GM12878 (cell line): ENCODE measurements at regions not wholly inside any gene's neighbourhood (a gene's known extent, or its start where the extent isn't known, plus 50 kb on each side); places are given as distances from the start of the nearest gene placed in this dataset.

Source experiments
- ATAC-seq: fragments of 200-7000 bp; cut with Tn5 transposase; 3 replicates; pipeline ENCODE4 v1.9.1; 2020; ENCODE audit warnings: mild to moderate bottlenecking, moderate library complexity
- BruUV-seq: library from RNA; stranded (reverse); fragments of 400-500 nt; replicated peaks from 2 replicates; lab custom pipeline; 2021; lab: Mats Ljungman, UMichigan
- CTCF ChIA-PET: fragments of 300-600 bp; sonication (Branson Sonifier 250); formaldehyde crosslinking; extraction: SDS; loops from one replicate; lab custom pipeline; 2021; ENCODE audit warnings: inconsistent platforms; lab: Yijun Ruan, JAX
- POLR2A ChIA-PET: fragments of 350-600 bp; formaldehyde crosslinking; extraction: SDS; loops from one replicate; lab custom pipeline; 2021; ENCODE audit warnings: inconsistent platforms; lab: Charles Lee
- RAD21 ChIA-PET: fragments of 300-600 bp; sonication (Branson Sonifier 250); formaldehyde crosslinking; loops from one replicate; lab custom pipeline; 2023; ENCODE audit warnings: antibody characterized with exemption; ENCODE audit not compliant: unreplicated experiment; lab: Charles Lee
- SMC1A ChIA-PET: fragments of 300-600 bp; sonication (Branson Sonifier 250); formaldehyde crosslinking; loops from one replicate; lab custom pipeline; 2023; ENCODE audit not compliant: unreplicated experiment, uncharacterized antibody; lab: Charles Lee
- DNase-seq: peaks from one replicate; pipeline ENCODE4 v3.0.0-alpha.2; 2011; ENCODE audit warnings: low read depth, low spot score
- FAIRE-seq: peaks from 3 replicates; lab custom pipeline; 2011; peaks lifted over from hg19 to GRCh38; lab: Jason Lieb, UNC
- H2AFZ ChIP-seq: 2 replicates; pipeline ENCODE4 v1.6.0; 2011; ENCODE audit warnings: low read depth, low read length, control low read depth; ENCODE audit not compliant: control insufficient read depth
- H3K27ac ChIP-seq: 2 replicates; pipeline ENCODE4 v1.5.1; 2011; ENCODE audit warnings: control low read depth; ENCODE audit not compliant: control insufficient read depth, insufficient read depth
- H3K27me3 ChIP-seq, 2 experiments: replicated peaks in 1 of 2; 2 replicates each; pipeline versions ENCODE4 v1.6.0 to v1.6.1; 2011; ENCODE audit warnings: low read length in 1 of 2; ENCODE audit not compliant: control insufficient read depth in 2 of 2, insufficient read depth in 2 of 2
- H3K36me3 ChIP-seq, 2 experiments: 2 replicates each; pipeline ENCODE4 v1.5.1; 2011; ENCODE audit warnings: low read length in 1 of 2; ENCODE audit not compliant: control insufficient read depth in 2 of 2, insufficient read depth in 2 of 2
- H3K4me1 ChIP-seq: 2 replicates; pipeline ENCODE4 v1.6.1; 2011; ENCODE audit warnings: mild to moderate bottlenecking, low read length, moderate library complexity, mixed read lengths; ENCODE audit not compliant: control insufficient read depth, insufficient read depth
- H3K4me2 ChIP-seq: 2 replicates; pipeline ENCODE4 v1.6.0; 2011; ENCODE audit warnings: control low read depth; ENCODE audit not compliant: control insufficient read depth, insufficient read depth
- H3K4me3 ChIP-seq: fragments of 200-600 bp; sonication (generic); 2 replicates; pipeline ENCODE4 v1.5.1; 2016
- H3K79me2 ChIP-seq: 2 replicates; pipeline ENCODE4 v1.6.0; 2011; ENCODE audit warnings: low read length; ENCODE audit not compliant: control insufficient read depth, insufficient read depth
- H3K9ac ChIP-seq: 2 replicates; pipeline ENCODE4 v1.8.0; 2011; ENCODE audit warnings: low read length, control low read depth, mixed read lengths; ENCODE audit not compliant: control insufficient read depth, insufficient read depth
- H3K9me3 ChIP-seq: replicated peaks from 3 replicates; pipeline ENCODE4 v1.5.1; 2011; ENCODE audit warnings: mild to moderate bottlenecking, low read length; ENCODE audit not compliant: control insufficient read depth, insufficient read depth
- H4K20me1 ChIP-seq: 2 replicates; pipeline ENCODE4 v1.6.0; 2011; ENCODE audit not compliant: control insufficient read depth, insufficient read depth
- CHD2 ChIP-seq: IDR thresholded peaks from 2 replicates; pipeline ENCODE4 v1.6.1; 2011; ENCODE audit warnings: low read depth, low read length, improper control_type of control experiment, borderline replicate concordance
- DPF2 ChIP-seq: fragments of 450-650 bp; IDR thresholded peaks from 2 replicates; pipeline ENCODE4 v1.6.1; 2017; ENCODE audit warnings: mild to moderate bottlenecking
- E2F4 ChIP-seq: IDR thresholded peaks from 2 replicates; pipeline ENCODE4 v1.6.1; 2012; ENCODE audit warnings: low read depth, low read length, improper control_type of control experiment
- EZH2 ChIP-seq: IDR thresholded peaks from 2 replicates; pipeline ENCODE4 v1.6.1; 2012; ENCODE audit warnings: low read depth, mild to moderate bottlenecking, control low read depth, inconsistent platforms, low read length, borderline replicate concordance; ENCODE audit not compliant: control insufficient read depth
- FOS ChIP-seq: IDR thresholded peaks from 3 replicates; pipeline ENCODE4 v1.6.1; 2011; ENCODE audit warnings: borderline replicate concordance; ENCODE audit not compliant: insufficient read length; ENCODE audit errors: extremely low read depth
- FOXK2 ChIP-seq: fragments of 450-650 bp; IDR thresholded peaks from 2 replicates; pipeline ENCODE4 v1.6.1; 2017; ENCODE audit warnings: mild to moderate bottlenecking, moderate library complexity
- HDAC2 ChIP-seq: fragments of 200-600 bp; sonication (generic); IDR thresholded peaks from 2 replicates; pipeline ENCODE4 v1.6.1; 2017
- KDM1A ChIP-seq: fragments of 200-600 bp; sonication (generic); IDR thresholded peaks from 2 replicates; pipeline ENCODE4 v1.6.1; 2016; ENCODE audit warnings: borderline replicate concordance
- LARP7 ChIP-seq: fragments of 450-650 bp; IDR thresholded peaks from 2 replicates; pipeline ENCODE4 v1.6.1; 2017; ENCODE audit warnings: mild to moderate bottlenecking
- MEF2A ChIP-seq: IDR thresholded peaks from 2 replicates; pipeline ENCODE4 v1.6.1; 2011; ENCODE audit warnings: low read depth, mild to moderate bottlenecking, low read length, moderate library complexity; ENCODE audit not compliant: insufficient read depth
- MTA2 ChIP-seq: fragments of 450-650 bp; IDR thresholded peaks from 2 replicates; pipeline ENCODE4 v1.6.1; 2016; ENCODE audit warnings: low read depth, mild to moderate bottlenecking, moderate library complexity
- MYC ChIP-seq: IDR thresholded peaks from 2 replicates; pipeline ENCODE4 v1.6.1; 2011; ENCODE audit warnings: mild to moderate bottlenecking, low read length, moderate library complexity, inconsistent platforms; ENCODE audit not compliant: insufficient read depth, insufficient replicate concordance, insufficient read length, severe bottlenecking
- NFYA ChIP-seq: IDR thresholded peaks from 2 replicates; pipeline ENCODE4 v1.6.1; 2011; ENCODE audit warnings: low read depth, mild to moderate bottlenecking, low read length, improper control_type of control experiment, borderline replicate concordance
- NKRF ChIP-seq: fragments of 450-650 bp; conservative IDR thresholded peaks from 2 replicates; pipeline ENCODE4 v1.6.1; 2017; ENCODE audit warnings: mild to moderate bottlenecking, moderate library complexity
- PAX8 ChIP-seq: fragments of 450-650 bp; IDR thresholded peaks from 2 replicates; pipeline ENCODE4 v1.6.1; 2017; ENCODE audit warnings: mild to moderate bottlenecking, moderate library complexity
- SREBF2 ChIP-seq: IDR thresholded peaks from 2 replicates; pipeline ENCODE4 v1.6.1; 2012; ENCODE audit warnings: mild to moderate bottlenecking, low read length
- ZNF274 ChIP-seq: IDR thresholded peaks from one replicate; pipeline ENCODE4 v1.8.0; 2011; ENCODE audit not compliant: insufficient read length, insufficient read depth
- whole genome bisulfite sequencing: methylation state at CpG from one replicate; pipeline ENCODE4 v1.1.6; 2016; ENCODE audit warnings: low lambda C conversion rate; ENCODE audit not compliant: insufficient replicate concordance, insufficient coverage; ENCODE audit errors: missing lambda C conversion rate; 5-methylcytosine and 5-hydroxymethylcytosine counted together
- in situ Hi-C: fragments of 300-500 bp; cut with MboI; formaldehyde crosslinking; loops from 9 replicates; pipeline ENCODE4 v1.14.3; 2018; ENCODE audit warnings: mixed read lengths
- intact Hi-C: fragments of 100-400 bp; cut with micrococcal nuclease; formaldehyde crosslinking; loops from one replicate; pipeline ENCODE4 v1.14.2; 2022; ENCODE audit not compliant: unreplicated experiment

DNA sequence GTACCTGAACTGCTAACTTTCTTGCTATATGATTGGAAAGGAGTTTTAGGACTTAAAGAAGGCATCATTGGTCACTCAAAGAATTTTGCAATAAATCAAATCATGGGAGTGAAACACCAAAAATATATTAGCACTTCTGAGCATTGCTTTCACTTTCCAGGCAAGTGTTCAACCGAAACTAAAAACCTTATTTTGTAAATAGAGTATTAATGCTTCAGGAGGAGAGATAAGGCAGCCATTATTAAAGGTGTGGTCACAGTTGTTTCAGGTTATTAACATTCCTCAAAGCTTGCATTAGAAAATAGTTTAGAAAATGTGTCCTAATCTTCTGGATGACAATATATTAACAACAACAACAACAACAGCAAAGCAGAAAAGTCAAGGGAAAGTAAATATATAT, 92.3 kb upstream of the TLL1 start:
- FAIRE-seq: no peak

GRCh38 chr4:165782623-165783022, 90.4 kb upstream of the TLL1 start:
- RAD21 ChIA-PET: no interaction called here
- Histone ChIP-seq H3K27me3 (no peaks in the 10 kb centered on the region), H3K4me1 (no peaks in the 10 kb centered on the region), H3K27ac (no peak overlapping the region), H3K9me3 (no peaks in the 10 kb centered on the region), H3K4me2 (no peak overlapping the region), H4K20me1 (no peaks in the 10 kb centered on the region), H3K4me3 (no peak overlapping the region), H3K79me2 (no peaks in the 10 kb centered on the region), H2AFZ (no peak overlapping the region), H3K9ac (no peak overlapping the region), H3K36me3 (no peaks in the 10 kb centered on the region)
- no peak for DNase-seq
- in situ Hi-C loops (no loop called here), intact Hi-C loops (no loop called here)
- TF ChIP-seq FOS (no peak), MEF2A (no peak), MTA2 (no peak), PAX8 (no peak), E2F4 (no peak), KDM1A (no peak), LARP7 (no peak), HDAC2 (no peak), NFYA (no peak), FOXK2 (no peak), SREBF2 (no peak), NKRF (no peak)
- ATAC-seq: no peak
- POLR2A ChIA-PET: no interaction called here
- FAIRE-seq: no peak
- SMC1A ChIA-PET: no interaction called here
- no TSS peak for BruUV-seq
- CTCF ChIA-PET: interaction anchor here (0.9 kb wide), 1 partner anchor 74 kb away, joined by 4 read pairs; no protein-coding TSS in a partner anchor

More for the DNA sequence above, 92.3 kb upstream of the TLL1 start:
- Histone ChIP-seq H2AFZ (no peak overlapping the region), H3K9ac (no peak overlapping the region), H3K4me3 (no peak overlapping the region), H3K36me3 (no peaks in the 10 kb centered on the region), H3K27ac (no peak overlapping the region), H3K27me3 (no peaks in the 10 kb centered on the region), H3K4me1 (no peaks in the 10 kb centered on the region), H4K20me1 (no peaks in the 10 kb centered on the region), H3K79me2 (no peaks in the 10 kb centered on the region), H3K9me3 (no peaks in the 10 kb centered on the region), H3K4me2 (no peak overlapping the region)
- ATAC-seq (no peak), DNase-seq (no peak)
- TF ChIP-seq DPF2: no peak
- TF ChIP-seq EZH2: no peak
- no peak for TF ChIP-seq ZNF274
- no peak for TF ChIP-seq MYC
- TF ChIP-seq CHD2: no peak
- SMC1A ChIA-PET: no interaction called here
- 0% methylated on average over 1 of the region's 1 CpG for WGBS
- in situ Hi-C loops: no loop called here
- CTCF ChIA-PET: no interaction called here
- POLR2A ChIA-PET: no interaction called here
- RAD21 ChIA-PET: no interaction called here
- no TSS peak for BruUV-seq
- intact Hi-C loops: no loop called here
